ENCODE measurements at regions not wholly inside any gene's neighbourhood (a gene's known extent, or its start where the extent isn't known, plus 50 kb on each side); places are given as distances from the start of the nearest gene placed in this dataset.

- no peak for DNase-seq (ENCODE audit: low spot score)
- Histone ChIP-seq H2AFZ (replicated peaks) (no peak overlapping the region), H3K4me2 (no peak overlapping the region), H4K20me1 (ENCODE audit: low read depth) (no peaks in the 10 kb centered on the region), H3K9ac (no peak overlapping the region), H3K79me2 (ENCODE audit: low read depth) (no peaks in the 10 kb centered on the region), H3K4me1 (no peaks in the 10 kb centered on the region), H3K36me3 (no peaks in the 10 kb centered on the region), H3K27ac (no peak overlapping the region), H3K4me3 (no peak overlapping the region), H3F3A (ENCODE audit: low read depth) (no peaks in the 10 kb centered on the region), H3K27me3 (no peaks in the 10 kb centered on the region), H3K9me3 (ENCODE audit: low read depth) (no peaks in the 10 kb centered on the region)
- H3K27ac Mint-ChIP-seq = peak overlapping the region; percentile 72
- no peaks in the 10 kb centered on the region for H3K36me3 Mint-ChIP-seq
- peaks cover 5% of the 10 kb centered on the region for H3K4me1 Mint-ChIP-seq
- TF ChIP-seq CTCF (IDR thresholded peaks at IDR 0.05) (no peak), EZH2 (IDR thresholded peaks at IDR 0.05) (no peak), EZH2phosphoT487 (IDR thresholded peaks at IDR 0.05) (no peak)
- H3K4me3 Mint-ChIP-seq = no peak overlapping the region
- peaks cover 2% of the 10 kb centered on the region for H3K9me3 Mint-ChIP-seq
- no peaks in the 10 kb centered on the region for H3K27me3 Mint-ChIP-seq (ENCODE audit: insufficient read depth, low read depth)
Measured at GRCh38 chr4:153095448-153096204, 108.6 kb upstream of the TRIM2 start.

- no peak overlapping the region for H3K4me3 Mint-ChIP-seq
- no peak overlapping the region for H3K4me2 ChIP-seq
- H3K36me3 ChIP-seq = no peaks in the 10 kb centered on the region
- no peaks in the 10 kb centered on the region for H3F3A ChIP-seq (ENCODE audit: low read depth)
- no peaks in the 10 kb centered on the region for H3K4me1 ChIP-seq
- H3K9me3 ChIP-seq (ENCODE audit: low read depth) = no peaks in the 10 kb centered on the region
- peaks cover 5% of the 10 kb centered on the region for H3K4me1 Mint-ChIP-seq
- H3K27me3 Mint-ChIP-seq (ENCODE audit: insufficient read depth, low read depth) = no peaks in the 10 kb centered on the region
- H3K27ac Mint-ChIP-seq = peak overlapping the region; percentile 24
- no peak overlapping the region for H3K9ac ChIP-seq
- H3K4me3 ChIP-seq = no peak overlapping the region
- H2AFZ ChIP-seq (replicated peaks) = no peak overlapping the region
- peaks cover 2% of the 10 kb centered on the region for H3K9me3 Mint-ChIP-seq
- no peaks in the 10 kb centered on the region for H3K36me3 Mint-ChIP-seq
- no peak overlapping the region for H3K27ac ChIP-seq
- H3K79me2 ChIP-seq (ENCODE audit: low read depth) = no peaks in the 10 kb centered on the region
- TF ChIP-seq EZH2 (IDR thresholded peaks at IDR 0.05) (no peak), CTCF (IDR thresholded peaks at IDR 0.05) (no peak), EZH2phosphoT487 (IDR thresholded peaks at IDR 0.05) (no peak)
- DNase-seq (ENCODE audit: low spot score) = no peak
- no peaks in the 10 kb centered on the region for H3K27me3 ChIP-seq
- no peaks in the 10 kb centered on the region for H4K20me1 ChIP-seq (ENCODE audit: low read depth)
Measured at GRCh38 chr4:153096344-153096743, 107.9 kb upstream of the TRIM2 start.

- Histone ChIP-seq H2AFZ (replicated peaks) (no peak overlapping the region), H3K4me2 (no peak overlapping the region), H3K4me1 (no peaks in the 10 kb centered on the region), H3K27ac (no peak overlapping the region), H3K79me2 (ENCODE audit: low read depth) (no peaks in the 10 kb centered on the region), H3K4me3 (no peak overlapping the region), H3K9me3 (ENCODE audit: low read depth) (no peaks in the 10 kb centered on the region), H3K36me3 (no peaks in the 10 kb centered on the region), H3K27me3 (no peaks in the 10 kb centered on the region), H4K20me1 (ENCODE audit: low read depth) (no peaks in the 10 kb centered on the region), H3F3A (ENCODE audit: low read depth) (no peaks in the 10 kb centered on the region), H3K9ac (no peak overlapping the region)
- no peak for DNase-seq (ENCODE audit: low spot score)
- Mint-ChIP-seq H3K9me3 (no peaks in the 10 kb centered on the region), H3K27me3 (ENCODE audit: insufficient read depth, low read depth) (no peaks in the 10 kb centered on the region), H3K27ac (no peak overlapping the region), H3K4me1 (peaks cover 5% of the 10 kb centered on the region), H3K4me3 (no peak overlapping the region), H3K36me3 (no peaks in the 10 kb centered on the region)
- no peak for TF ChIP-seq CTCF (IDR thresholded peaks at IDR 0.05)
- no peak for TF ChIP-seq EZH2phosphoT487 (IDR thresholded peaks at IDR 0.05)
- no peak for TF ChIP-seq EZH2 (IDR thresholded peaks at IDR 0.05)
Measured at GRCh38 chr4:153098427-153098826, 105.8 kb upstream of the TRIM2 start.

Data from neural progenitor cell (in vitro differentiated cells).